ENCODE measurements at regions not wholly inside any gene's neighbourhood (a gene's known extent, or its start where the extent isn't known, plus 50 kb on each side); places are given as distances from the start of the nearest gene placed in this dataset.

DNA sequence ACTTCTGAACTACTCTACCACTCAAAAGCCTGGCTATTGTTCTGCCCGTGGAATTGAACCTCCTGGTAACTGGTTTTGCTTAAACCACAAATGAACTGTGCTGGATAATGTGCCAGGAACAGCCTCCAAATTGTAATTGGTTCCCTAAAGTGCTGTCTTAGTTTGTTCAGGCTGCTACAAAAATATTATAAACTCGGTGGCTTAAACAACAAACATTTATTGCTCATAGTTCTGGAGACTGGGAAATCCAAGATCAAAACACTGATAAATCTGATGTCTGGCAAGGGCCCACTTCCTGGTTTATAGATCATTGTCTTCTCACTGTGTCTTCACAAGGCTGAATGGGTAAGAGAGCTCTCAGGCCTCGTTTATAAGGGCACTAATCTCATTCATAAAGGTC is 149.2 kb upstream of the NCKAP5 start:
- no peaks in the 10 kb centered on the region for H3K27me3 Mint-ChIP-seq
- H3K9me3 Mint-ChIP-seq: no peaks in the 10 kb centered on the region
- H3K36me3 Mint-ChIP-seq (ENCODE audit: low read depth): no peaks in the 10 kb centered on the region
- intact Hi-C loops (cut with micrococcal nuclease): no loop called here
- H3K4me3 Mint-ChIP-seq: no peak overlapping the region
- H3K27ac Mint-ChIP-seq: no peak overlapping the region
- H3K4me1 Mint-ChIP-seq (ENCODE audit: low read depth): no peaks in the 10 kb centered on the region

DNA sequence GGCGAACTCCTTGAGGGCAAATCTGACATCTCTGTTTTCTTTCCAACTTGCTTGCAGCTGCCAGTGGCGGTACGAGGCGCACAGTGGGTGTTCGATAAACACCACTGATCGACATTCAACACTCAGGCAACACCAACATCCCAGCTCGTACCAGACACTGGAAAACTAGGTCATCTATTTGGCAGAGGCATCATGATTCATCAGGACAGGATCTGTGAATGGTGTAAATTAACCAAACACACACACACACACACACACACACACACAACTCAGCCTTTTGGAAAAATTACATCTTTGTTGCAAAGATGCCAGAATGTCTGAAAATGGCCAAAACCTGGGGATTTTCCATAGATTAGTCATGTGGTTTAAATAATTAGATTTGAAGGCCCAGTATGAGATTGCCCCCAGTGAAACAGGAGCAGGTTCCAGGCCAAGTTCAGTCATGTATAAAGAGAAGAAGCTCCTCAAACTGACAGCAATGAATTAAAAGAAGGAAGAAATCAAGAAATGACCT is 150.5 kb upstream of the NCKAP5 start:
- H3K36me3 Mint-ChIP-seq (ENCODE audit: low read depth): no peaks in the 10 kb centered on the region
- no peak overlapping the region for H3K4me3 Mint-ChIP-seq
- intact Hi-C loops (cut with micrococcal nuclease): no loop called here
- H3K4me1 Mint-ChIP-seq (ENCODE audit: low read depth): no peaks in the 10 kb centered on the region
- no peaks in the 10 kb centered on the region for H3K9me3 Mint-ChIP-seq
- no peaks in the 10 kb centered on the region for H3K27me3 Mint-ChIP-seq
- H3K27ac Mint-ChIP-seq: no peak overlapping the region

DNA sequence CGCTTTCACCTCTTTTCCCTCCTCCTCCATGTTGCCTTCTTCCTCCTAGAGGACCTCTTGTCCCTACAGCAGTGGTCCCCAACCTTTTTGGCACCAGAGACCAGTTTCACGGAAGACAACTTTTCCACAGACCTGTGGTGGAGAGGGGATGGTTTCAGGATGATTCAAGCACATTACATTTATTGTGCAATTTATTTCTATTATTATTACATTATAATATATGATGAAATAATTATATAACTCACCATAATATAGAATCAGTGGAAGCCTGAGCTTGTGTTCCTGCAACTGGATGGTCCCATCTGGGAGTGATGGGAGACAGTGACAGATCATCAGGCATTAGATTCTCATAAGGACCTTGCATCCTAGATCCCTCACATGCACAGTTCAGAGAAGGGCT is 152.2 kb upstream of the NCKAP5 start:
- no peak overlapping the region for H3K4me3 Mint-ChIP-seq
- H3K27me3 Mint-ChIP-seq: no peaks in the 10 kb centered on the region
- H3K4me1 Mint-ChIP-seq (ENCODE audit: low read depth): no peaks in the 10 kb centered on the region
- H3K9me3 Mint-ChIP-seq: no peaks in the 10 kb centered on the region
- no peaks in the 10 kb centered on the region for H3K36me3 Mint-ChIP-seq (ENCODE audit: low read depth)
- no peak overlapping the region for H3K27ac Mint-ChIP-seq
- intact Hi-C loops (cut with micrococcal nuclease): no loop called here

GRCh38 chr2:133721118-133721517 is 152.9 kb upstream of the NCKAP5 start:
- Mint-ChIP-seq H3K27me3 (no peaks in the 10 kb centered on the region), H3K27ac (no peak overlapping the region), H3K36me3 (ENCODE audit: low read depth) (no peaks in the 10 kb centered on the region), H3K4me3 (no peak overlapping the region), H3K9me3 (no peaks in the 10 kb centered on the region), H3K4me1 (ENCODE audit: low read depth) (no peaks in the 10 kb centered on the region)
- intact Hi-C loops (cut with micrococcal nuclease): no loop called here

- intact Hi-C loops (cut with micrococcal nuclease): no loop called here
- Mint-ChIP-seq H3K27ac (no peak overlapping the region), H3K27me3 (no peaks in the 10 kb centered on the region), H3K4me1 (ENCODE audit: low read depth) (no peaks in the 10 kb centered on the region), H3K4me3 (no peak overlapping the region), H3K9me3 (no peaks in the 10 kb centered on the region), H3K36me3 (ENCODE audit: low read depth) (no peaks in the 10 kb centered on the region)
These were observed 154.9 kb upstream of the NCKAP5 start for GRCh38 chr2:133723133-133723532.

DNA sequence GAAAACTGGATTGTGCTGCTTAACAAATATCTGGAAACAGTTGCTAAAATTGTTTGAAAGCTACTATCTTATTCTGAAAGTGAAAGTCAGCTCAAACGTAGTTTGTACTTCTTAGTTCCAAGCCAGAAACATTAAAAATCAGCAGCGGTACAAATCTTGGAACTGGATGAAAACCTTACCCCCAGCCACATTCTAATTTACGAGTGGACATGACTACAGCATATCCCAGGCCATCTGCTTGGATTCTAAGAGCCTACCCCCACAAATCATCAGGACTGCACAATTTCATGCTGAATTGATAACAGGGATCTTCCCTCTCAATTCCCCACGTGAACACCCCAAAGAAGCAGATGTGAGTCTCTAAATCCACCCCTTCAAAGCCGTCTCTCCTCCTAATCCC is 158.7 kb upstream of the NCKAP5 start:
- no peaks in the 10 kb centered on the region for H3K9me3 Mint-ChIP-seq
- H3K4me1 Mint-ChIP-seq (ENCODE audit: low read depth): no peaks in the 10 kb centered on the region
- no peaks in the 10 kb centered on the region for H3K27me3 Mint-ChIP-seq
- intact Hi-C loops (cut with micrococcal nuclease): no loop called here
- no peaks in the 10 kb centered on the region for H3K36me3 Mint-ChIP-seq (ENCODE audit: low read depth)
- H3K27ac Mint-ChIP-seq: no peak overlapping the region
- no peak overlapping the region for H3K4me3 Mint-ChIP-seq

GRCh38 chr2:133732059-133732458 is 163.8 kb upstream of the NCKAP5 start:
- Mint-ChIP-seq H3K27ac (no peak overlapping the region), H3K27me3 (no peaks in the 10 kb centered on the region), H3K9me3 (peaks cover 9% of the 10 kb centered on the region), H3K36me3 (ENCODE audit: low read depth) (no peaks in the 10 kb centered on the region), H3K4me3 (no peak overlapping the region), H3K4me1 (ENCODE audit: low read depth) (no peaks in the 10 kb centered on the region)
- intact Hi-C loops (cut with micrococcal nuclease): no loop called here

GRCh38 chr2:133732982-133733900 is 165.0 kb upstream of the NCKAP5 start:
- H3K4me1 Mint-ChIP-seq (ENCODE audit: low read depth): no peaks in the 10 kb centered on the region
- H3K27me3 Mint-ChIP-seq: no peaks in the 10 kb centered on the region
- intact Hi-C loops (cut with micrococcal nuclease): no loop called here
- peaks cover 9% of the 10 kb centered on the region for H3K9me3 Mint-ChIP-seq
- no peak overlapping the region for H3K4me3 Mint-ChIP-seq
- no peak overlapping the region for H3K27ac Mint-ChIP-seq
- H3K36me3 Mint-ChIP-seq (ENCODE audit: low read depth): no peaks in the 10 kb centered on the region

DNA sequence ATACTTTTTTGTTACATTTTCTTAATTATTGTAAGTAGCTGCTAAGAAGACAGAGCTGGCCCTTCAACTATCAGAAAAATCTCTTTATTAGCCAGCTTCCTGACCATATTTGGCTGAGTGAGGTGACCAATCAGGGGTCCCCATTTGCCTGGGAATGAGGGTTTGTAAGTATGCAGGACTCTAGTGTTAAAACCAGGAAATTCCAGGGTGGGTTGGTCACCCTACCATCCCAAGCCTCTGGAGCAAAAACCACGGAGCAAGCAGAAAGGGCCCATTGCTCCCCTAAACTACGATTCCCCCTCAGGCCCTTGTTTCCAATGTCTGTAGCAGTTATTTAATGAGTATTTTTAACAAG is 165.6 kb upstream of the NCKAP5 start:
- Mint-ChIP-seq H3K36me3 (ENCODE audit: low read depth) (no peaks in the 10 kb centered on the region), H3K27me3 (no peaks in the 10 kb centered on the region), H3K4me1 (ENCODE audit: low read depth) (no peaks in the 10 kb centered on the region), H3K4me3 (no peak overlapping the region), H3K9me3 (peaks cover 9% of the 10 kb centered on the region), H3K27ac (no peak overlapping the region)
- intact Hi-C loops (cut with micrococcal nuclease): no loop called here

GRCh38 chr2:133734716-133735495 is 166.6 kb upstream of the NCKAP5 start:
- Mint-ChIP-seq H3K4me3 (no peak overlapping the region), H3K27ac (no peak overlapping the region), H3K27me3 (no peaks in the 10 kb centered on the region), H3K4me1 (ENCODE audit: low read depth) (no peaks in the 10 kb centered on the region), H3K36me3 (ENCODE audit: low read depth) (no peaks in the 10 kb centered on the region), H3K9me3 (peaks cover 9% of the 10 kb centered on the region)
- intact Hi-C loops (cut with micrococcal nuclease): no loop called here

DNA sequence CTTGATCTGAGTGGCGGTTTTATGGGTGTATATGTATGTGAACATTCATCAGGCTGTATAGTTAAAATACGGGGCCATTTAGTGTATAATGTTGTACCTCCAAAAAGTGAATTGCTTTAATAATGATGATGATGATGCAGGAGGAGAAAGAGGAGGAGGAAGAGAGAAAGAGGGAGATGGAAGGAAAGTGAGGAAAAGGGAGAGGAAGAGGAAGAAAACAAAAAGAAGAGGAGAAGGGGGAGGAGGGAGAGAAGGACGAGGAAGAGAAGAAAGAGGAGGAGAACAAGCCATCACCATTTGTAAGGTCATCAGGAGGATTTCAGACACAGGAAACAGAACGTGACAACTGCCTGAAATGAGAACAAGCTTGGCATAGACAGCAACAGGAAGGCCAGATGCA is 168.4 kb upstream of the NCKAP5 start:
- Mint-ChIP-seq H3K27ac (no peak overlapping the region), H3K4me1 (ENCODE audit: low read depth) (no peaks in the 10 kb centered on the region), H3K9me3 (peaks cover 16% of the 10 kb centered on the region), H3K27me3 (no peaks in the 10 kb centered on the region), H3K36me3 (ENCODE audit: low read depth) (no peaks in the 10 kb centered on the region), H3K4me3 (no peak overlapping the region)
- intact Hi-C loops (cut with micrococcal nuclease): no loop called here

DNA sequence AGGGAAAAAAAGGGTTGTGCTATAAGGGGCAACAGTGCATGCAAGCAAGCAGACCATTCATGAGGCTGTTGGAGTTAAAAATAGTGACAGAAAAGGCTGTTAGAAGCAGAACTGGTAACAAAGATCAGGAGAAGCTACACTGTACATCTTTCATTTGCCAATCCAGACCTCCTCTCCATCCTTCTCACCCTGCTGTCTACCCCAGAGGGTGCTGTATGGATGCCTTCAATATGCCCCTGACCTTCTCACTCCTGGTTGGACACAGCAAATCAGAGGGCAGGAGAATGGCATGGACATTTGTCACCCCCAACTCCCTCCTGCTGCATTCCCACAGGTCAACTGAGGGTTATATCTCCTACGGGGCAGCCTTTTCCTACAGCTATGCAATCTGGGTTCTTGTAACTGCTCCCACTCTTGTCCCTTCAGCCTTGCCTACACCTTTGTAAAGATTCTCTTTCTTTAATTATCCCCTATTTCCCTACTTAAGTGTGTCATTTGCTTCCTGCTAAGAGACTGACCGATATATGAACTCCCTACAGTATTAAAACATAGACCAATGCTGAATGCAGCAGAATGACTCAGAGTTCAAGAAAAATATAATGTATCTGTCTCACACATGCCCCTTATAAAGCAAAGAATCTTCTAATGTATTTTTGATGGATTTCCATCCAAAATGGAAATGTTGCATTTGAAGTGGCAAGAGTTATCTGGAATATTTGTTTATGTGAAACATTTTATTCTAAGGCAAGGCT is 169.2 kb upstream of the NCKAP5 start:
- no peak overlapping the region for H3K27ac Mint-ChIP-seq
- peaks cover 16% of the 10 kb centered on the region for H3K9me3 Mint-ChIP-seq
- no peaks in the 10 kb centered on the region for H3K36me3 Mint-ChIP-seq (ENCODE audit: low read depth)
- no peak overlapping the region for H3K4me3 Mint-ChIP-seq
- no peaks in the 10 kb centered on the region for H3K27me3 Mint-ChIP-seq
- intact Hi-C loops (cut with micrococcal nuclease): no loop called here
- no peaks in the 10 kb centered on the region for H3K4me1 Mint-ChIP-seq (ENCODE audit: low read depth)

- intact Hi-C loops (cut with micrococcal nuclease): no loop called here
- Mint-ChIP-seq H3K36me3 (ENCODE audit: low read depth) (no peaks in the 10 kb centered on the region), H3K9me3 (peaks cover 16% of the 10 kb centered on the region), H3K27me3 (no peaks in the 10 kb centered on the region), H3K27ac (no peak overlapping the region), H3K4me1 (ENCODE audit: low read depth) (no peaks in the 10 kb centered on the region), H3K4me3 (no peak overlapping the region)
These were observed 170.8 kb upstream of the NCKAP5 start for GRCh38 chr2:133739039-133739438.

- intact Hi-C loops (cut with micrococcal nuclease): no loop called here
- H3K4me3 Mint-ChIP-seq: no peak overlapping the region
- no peaks in the 10 kb centered on the region for H3K36me3 Mint-ChIP-seq (ENCODE audit: low read depth)
- no peak overlapping the region for H3K27ac Mint-ChIP-seq
- H3K9me3 Mint-ChIP-seq: peaks cover 8% of the 10 kb centered on the region
- H3K27me3 Mint-ChIP-seq: no peaks in the 10 kb centered on the region
- no peaks in the 10 kb centered on the region for H3K4me1 Mint-ChIP-seq (ENCODE audit: low read depth)
These were observed 172.2 kb upstream of the NCKAP5 start for GRCh38 chr2:133740500-133740899.
